ENCODE measurements at regions not wholly inside any gene's neighbourhood (a gene's known extent, or its start where the extent isn't known, plus 50 kb on each side); places are given as distances from the start of the nearest gene placed in this dataset.

GRCh38 chr12:69059465-69060457 is 126.8 kb upstream of the CPM start:
- no peak for TF ChIP-seq CTCF (IDR thresholded peaks at IDR 0.05)
- H3K27ac Mint-ChIP-seq (ENCODE audit: unreplicated experiment), result no peak overlapping the region
- no peak overlapping the region for H3K4me3 Mint-ChIP-seq (ENCODE audit: unreplicated experiment)
- H3K36me3 Mint-ChIP-seq (ENCODE audit: low read depth), result no peaks in the 10 kb centered on the region
- no peaks in the 10 kb centered on the region for H3K27me3 Mint-ChIP-seq (ENCODE audit: low read depth)
- H3K9me3 Mint-ChIP-seq (ENCODE audit: low read depth), result peaks cover 4% of the 10 kb centered on the region
- peaks cover 10% of the 10 kb centered on the region for H3K4me1 Mint-ChIP-seq (ENCODE audit: low read depth)
- no peak for DNase-seq (ENCODE audit: low spot score)

GRCh38 chr12:69061574-69061973 is 128.6 kb upstream of the CPM start:
- Mint-ChIP-seq H3K4me1 (ENCODE audit: low read depth) (peaks cover 6% of the 10 kb centered on the region), H3K36me3 (ENCODE audit: low read depth) (no peaks in the 10 kb centered on the region), H3K27ac (ENCODE audit: unreplicated experiment) (no peak overlapping the region)

DNA sequence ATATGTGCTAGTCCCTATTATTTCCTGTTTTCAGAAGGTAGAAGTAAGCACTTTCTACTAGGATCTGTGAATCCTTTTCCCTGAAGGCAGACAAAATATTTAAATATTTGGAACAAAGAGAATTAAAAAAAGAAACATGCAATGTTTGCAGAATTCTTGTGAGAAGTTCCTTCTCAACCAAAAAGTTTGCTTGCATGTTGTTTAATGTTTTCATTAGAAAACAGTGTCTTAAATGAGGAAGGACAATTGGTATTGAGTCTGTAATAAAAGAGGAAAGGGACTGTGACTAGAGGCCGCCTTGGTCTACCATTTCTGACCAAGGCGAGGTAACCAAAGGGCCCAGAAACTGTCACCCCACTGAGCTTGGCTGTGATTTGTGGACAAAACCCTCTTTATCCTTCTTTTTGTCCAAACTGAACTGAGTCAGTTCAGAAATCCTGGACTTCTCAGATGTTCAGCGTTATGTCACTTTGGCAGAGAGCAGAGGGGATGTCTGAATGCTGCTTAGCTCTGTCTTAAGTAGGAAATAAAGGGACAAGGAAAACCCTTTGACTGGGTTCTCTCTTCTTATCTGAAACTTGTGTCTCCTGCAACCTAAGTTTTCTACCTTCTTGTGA is 129.8 kb upstream of the CPM start:
- no peak for DNase-seq (ENCODE audit: low spot score)
- no peak overlapping the region for H3K4me3 Mint-ChIP-seq (ENCODE audit: unreplicated experiment)
- no peak for TF ChIP-seq CTCF (IDR thresholded peaks at IDR 0.05)
- H3K36me3 Mint-ChIP-seq (ENCODE audit: low read depth), result no peaks in the 10 kb centered on the region
- H3K27ac Mint-ChIP-seq (ENCODE audit: unreplicated experiment), result no peak overlapping the region
- no peaks in the 10 kb centered on the region for H3K4me1 Mint-ChIP-seq (ENCODE audit: low read depth)
- H3K27me3 Mint-ChIP-seq (ENCODE audit: low read depth), result no peaks in the 10 kb centered on the region
- peaks cover 4% of the 10 kb centered on the region for H3K9me3 Mint-ChIP-seq (ENCODE audit: low read depth)

More at GRCh38 chr12:69061574-69061973, 128.6 kb upstream of the CPM start:
- TF ChIP-seq CTCF (IDR thresholded peaks at IDR 0.05), result no peak
- no peaks in the 10 kb centered on the region for H3K27me3 Mint-ChIP-seq (ENCODE audit: low read depth)
- DNase-seq (ENCODE audit: low spot score), result no peak
- H3K9me3 Mint-ChIP-seq (ENCODE audit: low read depth), result peaks cover 4% of the 10 kb centered on the region
- no peak overlapping the region for H3K4me3 Mint-ChIP-seq (ENCODE audit: unreplicated experiment)

DNA sequence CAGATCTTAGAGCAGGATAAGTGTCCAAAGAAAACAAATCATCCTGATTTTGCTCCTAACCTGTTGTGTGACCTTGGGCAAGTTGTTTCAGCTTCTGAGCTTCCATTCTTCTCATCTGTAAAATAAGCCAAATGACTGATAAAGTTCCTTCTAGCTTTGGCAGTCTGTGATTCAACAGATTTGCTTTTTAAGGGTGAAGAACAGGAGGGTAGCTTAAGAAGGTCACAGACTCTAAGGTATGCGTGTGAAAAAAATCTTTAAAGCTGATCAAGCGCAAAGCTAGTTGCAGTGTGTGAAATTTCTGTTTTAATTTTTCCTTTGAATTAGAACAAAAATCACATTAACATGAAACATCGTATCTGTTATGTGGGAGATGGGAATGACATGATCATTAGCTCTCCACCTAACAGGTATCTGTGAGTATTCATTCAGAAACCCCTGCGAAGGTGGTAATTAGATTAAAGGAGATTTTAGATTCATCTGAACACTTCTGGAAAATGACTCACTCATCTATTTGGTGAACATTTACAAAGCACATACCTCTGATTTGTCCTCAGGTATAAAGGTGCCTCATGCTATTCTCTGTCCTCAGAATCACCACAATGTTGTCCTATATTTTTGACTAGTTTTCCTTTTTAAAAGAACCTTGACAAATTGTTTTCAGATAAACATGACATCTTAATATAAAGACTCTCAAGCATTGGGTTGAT is 131.9 kb upstream of the CPM start:
- no peak for DNase-seq (ENCODE audit: low spot score)
- Mint-ChIP-seq H3K27ac (ENCODE audit: unreplicated experiment) (no peak overlapping the region), H3K9me3 (ENCODE audit: low read depth) (no peaks in the 10 kb centered on the region), H3K4me3 (ENCODE audit: unreplicated experiment) (no peak overlapping the region), H3K4me1 (ENCODE audit: low read depth) (no peaks in the 10 kb centered on the region), H3K36me3 (ENCODE audit: low read depth) (no peaks in the 10 kb centered on the region), H3K27me3 (ENCODE audit: low read depth) (no peaks in the 10 kb centered on the region)
- TF ChIP-seq CTCF (IDR thresholded peaks at IDR 0.05), result no peak

DNA sequence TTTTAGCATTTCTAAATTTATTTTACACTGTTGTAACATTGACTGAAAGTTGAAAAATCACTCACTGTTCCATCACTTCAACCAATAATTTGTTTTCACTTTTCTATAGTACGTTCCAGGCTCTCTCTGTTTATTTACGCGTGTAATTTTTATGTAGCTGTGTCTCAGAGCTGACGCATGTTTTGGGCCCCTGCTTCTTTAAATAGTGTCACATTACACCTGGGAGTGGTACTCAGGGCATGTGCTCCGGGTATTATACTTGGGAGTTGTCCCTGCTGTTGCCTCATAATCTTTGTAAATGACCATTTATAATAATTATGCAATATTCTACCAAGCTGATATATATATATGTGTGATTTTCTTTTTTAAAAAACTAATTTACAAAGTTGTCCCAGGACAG is 132.8 kb upstream of the CPM start:
- no peaks in the 10 kb centered on the region for H3K36me3 Mint-ChIP-seq (ENCODE audit: low read depth)
- no peak for DNase-seq (ENCODE audit: low spot score)
- no peaks in the 10 kb centered on the region for H3K9me3 Mint-ChIP-seq (ENCODE audit: low read depth)
- TF ChIP-seq CTCF (IDR thresholded peaks at IDR 0.05), result no peak
- no peak overlapping the region for H3K27ac Mint-ChIP-seq (ENCODE audit: unreplicated experiment)
- H3K4me3 Mint-ChIP-seq (ENCODE audit: unreplicated experiment), result no peak overlapping the region
- H3K4me1 Mint-ChIP-seq (ENCODE audit: low read depth), result no peaks in the 10 kb centered on the region
- H3K27me3 Mint-ChIP-seq (ENCODE audit: low read depth), result no peaks in the 10 kb centered on the region
